GM06990 (cell line): ENCODE measurements at regions not wholly inside any gene's neighbourhood (a gene's known extent, or its start where the extent isn't known, plus 50 kb on each side); places are given as distances from the start of the nearest gene placed in this dataset.

ENCODE experiments used
- DNase-seq: peaks from one replicate; pipeline ENCODE4 v3.0.0-alpha.2; 2011; ENCODE audit not compliant: insufficient read length; ENCODE audit errors: extremely low read depth
- H3K27me3 ChIP-seq: replicated peaks from 2 replicates; pipeline ENCODE4 v1.6.0; 2011; ENCODE audit warnings: low read length; ENCODE audit not compliant: control insufficient read depth, insufficient read depth
- H3K36me3 ChIP-seq: 2 replicates; pipeline ENCODE4 v1.5.1; 2011; ENCODE audit warnings: low read length; ENCODE audit not compliant: control insufficient read depth, insufficient read depth
- H3K4me3 ChIP-seq: replicated peaks from 2 replicates; pipeline ENCODE4 v1.5.1; 2011; ENCODE audit warnings: low read depth, mild to moderate bottlenecking, control low read depth, low read length
- CTCF ChIP-seq: IDR thresholded peaks from 2 replicates; pipeline ENCODE4 v1.5.1; 2011; ENCODE audit warnings: low read length, control low read depth, mild to moderate bottlenecking, inconsistent platforms; ENCODE audit not compliant: insufficient read depth, poor library complexity, severe bottlenecking

- Histone ChIP-seq H3K4me3 (no peak overlapping the region), H3K36me3 (no peaks in the 10 kb centered on the region), H3K27me3 (no peaks in the 10 kb centered on the region)
- no peak for TF ChIP-seq CTCF
- DNase-seq = no peak
Observed at GRCh38 chr9:14365670-14366069, 51.7 kb upstream of the NFIB start.
